WTC11 (cell line): ENCODE measurements at regions not wholly inside any gene's neighbourhood (a gene's known extent, or its start where the extent isn't known, plus 50 kb on each side); places are given as distances from the start of the nearest gene placed in this dataset.

ENCODE experiments used
- ATAC-seq: fragments of 200-7000 bp; cut with Tn5 transposase; 2 replicates; pipeline ENCODE4 v1.10.0; 2021; ENCODE audit warnings: mild to moderate bottlenecking, moderate library complexity
- CTCF ChIA-PET: fragments of 300-600 bp; sonication (Branson Sonifier 250); formaldehyde crosslinking; loops from one replicate; lab custom pipeline; 2021; ENCODE audit warnings: antibody characterized with exemption; lab: Charles Lee
- POLR2A ChIA-PET: fragments of 350-600 bp; sonication (Branson Sonifier 250); formaldehyde crosslinking; loops from one replicate; lab custom pipeline; 2021; ENCODE audit warnings: antibody characterized with exemption; lab: Charles Lee
- DNase-seq: peaks from one replicate; pipeline ENCODE4 v3.0.0; 2021; ENCODE audit warnings: low spot score
- H3K27ac Mint-ChIP-seq: 2 replicates; pipeline ENCODE4 v1.8.0; 2021; ENCODE audit warnings: mixed read lengths
- H3K27me3 Mint-ChIP-seq: 2 replicates; pipeline ENCODE4 v1.8.0; 2021; ENCODE audit warnings: low read depth, mild to moderate bottlenecking, moderate library complexity, mixed read lengths
- H3K36me3 Mint-ChIP-seq: 2 replicates; pipeline ENCODE4 v1.8.0; 2021; ENCODE audit warnings: mixed read lengths
- H3K4me1 Mint-ChIP-seq: 2 replicates; pipeline ENCODE4 v1.8.0; 2022; ENCODE audit warnings: mixed read lengths
- H3K4me3 Mint-ChIP-seq: 2 replicates; pipeline ENCODE4 v1.8.0; 2021; ENCODE audit warnings: mild to moderate bottlenecking, moderate library complexity, mixed read lengths
- H3K9me3 Mint-ChIP-seq: 2 replicates; pipeline ENCODE4 v1.8.0; 2021; ENCODE audit warnings: mixed read lengths
- ATF1 ChIP-seq: sonication (generic); formaldehyde crosslinking; IDR thresholded peaks from 2 replicates; pipeline ENCODE4 v1.8.1; 2023; ENCODE audit warnings: mild to moderate bottlenecking, moderate library complexity, missing genetic modification reagents
- CBFB ChIP-seq: sonication (generic); formaldehyde crosslinking; IDR thresholded peaks from 2 replicates; pipeline ENCODE4 v1.8.1; 2022; ENCODE audit warnings: mild to moderate bottlenecking, low read depth, missing genetic modification reagents
- ELF4 ChIP-seq: sonication (generic); formaldehyde crosslinking; IDR thresholded peaks from 2 replicates; pipeline ENCODE4 v1.8.1; 2022; ENCODE audit warnings: low read depth, mild to moderate bottlenecking, moderate library complexity, missing genetic modification reagents
- EMX1 ChIP-seq: fragments of 250-450 bp; sonication (Bioruptor Pico); IDR thresholded peaks from 2 replicates; pipeline ENCODE4 v1.8.0; 2021; ENCODE audit warnings: mild to moderate bottlenecking
- ESRRA ChIP-seq: sonication (generic); formaldehyde crosslinking; IDR thresholded peaks from 2 replicates; pipeline ENCODE4 v1.8.1; 2022; ENCODE audit warnings: mild to moderate bottlenecking, missing genetic modification reagents, borderline replicate concordance
- FOXJ3 ChIP-seq: sonication (generic); formaldehyde crosslinking; IDR thresholded peaks from 2 replicates; pipeline ENCODE4 v1.9.0; 2021; ENCODE audit warnings: missing genetic modification reagents, mild to moderate bottlenecking, borderline replicate concordance
- FOXP1 ChIP-seq: sonication (generic); formaldehyde crosslinking; IDR thresholded peaks from 2 replicates; pipeline ENCODE4 v1.8.0; 2022; ENCODE audit warnings: missing genetic modification reagents, mild to moderate bottlenecking, moderate library complexity, borderline replicate concordance
- HMGA2 ChIP-seq: fragments of 250-450 bp; sonication (Bioruptor Pico); IDR thresholded peaks from 2 replicates; pipeline ENCODE4 v1.4.0; 2021; ENCODE audit warnings: mild to moderate bottlenecking, moderate library complexity
- JUN ChIP-seq: sonication (generic); formaldehyde crosslinking; IDR thresholded peaks from 2 replicates; pipeline ENCODE4 v1.8.0; 2023; ENCODE audit warnings: mild to moderate bottlenecking, missing genetic modification reagents
- MXD4 ChIP-seq: fragments of 250-450 bp; sonication (Bioruptor Pico); IDR thresholded peaks from 2 replicates; pipeline ENCODE4 v1.8.0; 2021; ENCODE audit warnings: mild to moderate bottlenecking, moderate library complexity, borderline replicate concordance
- NFATC4 ChIP-seq: fragments of 250-450 bp; sonication (Bioruptor Pico); IDR thresholded peaks from 2 replicates; pipeline ENCODE4 v1.9.0; 2021; ENCODE audit warnings: mild to moderate bottlenecking
- OVOL2 ChIP-seq: fragments of 250-450 bp; sonication (Bioruptor Pico); IDR thresholded peaks from 2 replicates; pipeline ENCODE4 v1.9.0; 2021; ENCODE audit warnings: mild to moderate bottlenecking, borderline replicate concordance
- RELA ChIP-seq: sonication (generic); formaldehyde crosslinking; IDR thresholded peaks from 2 replicates; pipeline ENCODE4 v1.8.1; 2022; ENCODE audit warnings: missing genetic modification reagents, mild to moderate bottlenecking, borderline replicate concordance
- TEAD1 ChIP-seq: sonication (generic); formaldehyde crosslinking; IDR thresholded peaks from 2 replicates; pipeline ENCODE4 v1.8.0; 2022; ENCODE audit warnings: mild to moderate bottlenecking, missing genetic modification reagents
- TEAD4 ChIP-seq: sonication (generic); formaldehyde crosslinking; IDR thresholded peaks from 2 replicates; pipeline ENCODE4 v1.8.0; 2022; ENCODE audit warnings: mild to moderate bottlenecking, missing genetic modification reagents
- TP53 ChIP-seq: sonication (generic); formaldehyde crosslinking; IDR thresholded peaks from 2 replicates; pipeline ENCODE4 v1.8.1; 2023; ENCODE audit warnings: mild to moderate bottlenecking, missing genetic modification reagents
- ZNF121 ChIP-seq: sonication (generic); formaldehyde crosslinking; IDR thresholded peaks from 2 replicates; pipeline ENCODE4 v1.8.0; 2023; ENCODE audit warnings: missing genetic modification reagents
- ZNF138 ChIP-seq: sonication (generic); formaldehyde crosslinking; conservative IDR thresholded peaks from 2 replicates; pipeline ENCODE4 v1.8.1; 2022; ENCODE audit warnings: mild to moderate bottlenecking, moderate library complexity, missing genetic modification reagents
- ZNF423 ChIP-seq: fragments of 250-450 bp; sonication (Bioruptor Pico); IDR thresholded peaks from 2 replicates; pipeline ENCODE4 v2.1.2; 2022; ENCODE audit warnings: mild to moderate bottlenecking, moderate library complexity
- TF ChIP-seq, protein P1 (sequence below): fragments of 250-450 bp; sonication (Bioruptor Pico); IDR thresholded peaks from 2 replicates; pipeline ENCODE4 v1.8.0; 2021; ENCODE audit warnings: mild to moderate bottlenecking
- TF ChIP-seq, protein P2 (sequence below): fragments of 250-450 bp; sonication (Bioruptor Pico); IDR thresholded peaks from 2 replicates; pipeline ENCODE4 v2.1.2; 2022; ENCODE audit warnings: mild to moderate bottlenecking, moderate library complexity
- TF ChIP-seq, protein P3 (sequence below): sonication (generic); formaldehyde crosslinking; conservative IDR thresholded peaks from 2 replicates; pipeline ENCODE4 v1.8.1; 2022; ENCODE audit warnings: mild to moderate bottlenecking, missing genetic modification reagents
- TF ChIP-seq, protein P4 (sequence below): fragments of 250-450 bp; sonication (Bioruptor Pico); IDR thresholded peaks from 2 replicates; pipeline ENCODE4 v1.9.0; 2021; ENCODE audit warnings: mild to moderate bottlenecking, borderline replicate concordance
- TF ChIP-seq, protein P5 (sequence below): sonication (generic); formaldehyde crosslinking; IDR thresholded peaks from 2 replicates; pipeline ENCODE4 v1.8.1; 2023; ENCODE audit warnings: mild to moderate bottlenecking, missing genetic modification reagents, borderline replicate concordance

DNA sequence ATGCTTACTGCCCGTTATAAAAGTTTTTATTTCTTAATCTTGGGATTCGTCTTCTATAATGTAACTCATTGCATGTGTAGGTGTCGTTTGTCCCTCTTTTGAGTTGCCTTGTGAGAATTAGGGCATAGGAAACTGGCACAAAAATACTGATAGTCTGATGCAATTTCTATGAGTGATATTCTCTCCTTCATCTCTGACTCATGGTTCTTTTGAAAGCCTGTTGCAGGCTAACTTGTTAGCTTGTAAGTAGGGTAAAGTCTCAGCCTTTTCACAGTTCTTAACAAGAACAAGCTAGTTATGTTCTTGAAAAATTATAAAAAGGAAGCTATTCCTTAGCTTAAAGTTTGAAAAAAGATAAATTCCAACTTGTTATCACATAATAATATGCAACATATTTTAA lies 1085.4 kb upstream of the NRXN1 start:
- Mint-ChIP-seq H3K4me3 (no peak overlapping the region), H3K9me3 (peaks cover 9% of the 10 kb centered on the region; the same call in 1 of the 2 replicates), H3K27me3 (no peaks in the 10 kb centered on the region), H3K4me1 (no peaks in the 10 kb centered on the region), H3K27ac (no peak overlapping the region), H3K36me3 (peaks cover 8% of the 10 kb centered on the region; the same call in 1 of the 2 replicates)
- CTCF ChIA-PET, result no interaction called here
- no peak for DNase-seq
- POLR2A ChIA-PET, result no interaction called here
- ATAC-seq, result no peak
- TF ChIP-seq FOXP1 (CRISPR knock-in tag) (no peak), ZNF423 (CRISPR knock-in tag) (no peak), FOXJ3 (CRISPR knock-in tag) (no peak), ZNF121 (CRISPR knock-in tag) (no peak), NFATC4 (CRISPR knock-in tag) (no peak), TEAD1 (CRISPR knock-in tag) (no peak), MXD4 (no peak), JUN (CRISPR knock-in tag) (no peak), HMGA2 (CRISPR knock-in tag) (no peak), EMX1 (CRISPR knock-in tag) (no peak), ZNF138 (CRISPR knock-in tag) (no peak), TP53 (no peak)
- TF ChIP-seq, protein P1, sequence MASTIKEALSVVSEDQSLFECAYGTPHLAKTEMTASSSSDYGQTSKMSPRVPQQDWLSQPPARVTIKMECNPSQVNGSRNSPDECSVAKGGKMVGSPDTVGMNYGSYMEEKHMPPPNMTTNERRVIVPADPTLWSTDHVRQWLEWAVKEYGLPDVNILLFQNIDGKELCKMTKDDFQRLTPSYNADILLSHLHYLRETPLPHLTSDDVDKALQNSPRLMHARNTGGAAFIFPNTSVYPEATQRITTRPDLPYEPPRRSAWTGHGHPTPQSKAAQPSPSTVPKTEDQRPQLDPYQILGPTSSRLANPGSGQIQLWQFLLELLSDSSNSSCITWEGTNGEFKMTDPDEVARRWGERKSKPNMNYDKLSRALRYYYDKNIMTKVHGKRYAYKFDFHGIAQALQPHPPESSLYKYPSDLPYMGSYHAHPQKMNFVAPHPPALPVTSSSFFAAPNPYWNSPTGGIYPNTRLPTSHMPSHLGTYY (CRISPR knock-in tag), result no peak
- TF ChIP-seq, protein P2, sequence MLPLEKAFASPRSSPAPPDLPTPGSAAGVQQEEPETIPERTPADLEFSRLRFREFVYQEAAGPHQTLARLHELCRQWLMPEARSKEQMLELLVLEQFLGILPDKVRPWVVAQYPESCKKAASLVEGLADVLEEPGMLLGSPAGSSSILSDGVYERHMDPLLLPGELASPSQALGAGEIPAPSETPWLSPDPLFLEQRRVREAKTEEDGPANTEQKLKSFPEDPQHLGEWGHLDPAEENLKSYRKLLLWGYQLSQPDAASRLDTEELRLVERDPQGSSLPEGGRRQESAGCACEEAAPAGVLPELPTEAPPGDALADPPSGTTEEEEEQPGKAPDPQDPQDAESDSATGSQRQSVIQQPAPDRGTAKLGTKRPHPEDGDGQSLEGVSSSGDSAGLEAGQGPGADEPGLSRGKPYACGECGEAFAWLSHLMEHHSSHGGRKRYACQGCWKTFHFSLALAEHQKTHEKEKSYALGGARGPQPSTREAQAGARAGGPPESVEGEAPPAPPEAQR, result no peak

DNA sequence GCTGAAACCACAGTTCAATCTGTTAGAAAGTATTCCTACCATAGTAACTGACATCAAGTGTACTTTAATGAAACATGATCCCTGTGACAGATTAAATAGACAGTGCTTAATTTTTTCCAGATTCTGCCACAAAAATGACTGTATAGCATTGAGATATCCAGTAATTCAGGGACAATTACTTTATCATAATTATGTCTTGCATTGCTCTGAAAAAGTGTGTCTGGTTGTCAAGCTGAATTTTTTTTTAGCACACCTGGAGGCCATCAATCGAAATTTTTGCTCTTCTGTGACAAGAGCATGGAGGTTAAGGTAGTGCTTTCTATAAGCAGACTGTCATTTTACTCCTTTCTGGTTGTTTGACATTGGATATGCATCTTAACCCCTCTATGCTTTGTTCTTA lies 1083.8 kb upstream of the NRXN1 start:
- CTCF ChIA-PET, result no interaction called here
- ATAC-seq, result no peak
- H3K27ac Mint-ChIP-seq, result no peak overlapping the region
- no peak overlapping the region for H3K4me3 Mint-ChIP-seq
- H3K27me3 Mint-ChIP-seq, result no peaks in the 10 kb centered on the region
- POLR2A ChIA-PET, result no interaction called here
- DNase-seq, result no peak
- H3K4me1 Mint-ChIP-seq, result no peaks in the 10 kb centered on the region
- H3K36me3 Mint-ChIP-seq, result peaks cover 12% of the 10 kb centered on the region
- H3K9me3 Mint-ChIP-seq, result peaks cover 16% of the 10 kb centered on the region
- TF ChIP-seq ELF4, result no peak
- no peak for TF ChIP-seq ESRRA (CRISPR knock-in tag)
- TF ChIP-seq RELA (CRISPR knock-in tag), result no peak
- TF ChIP-seq CBFB (CRISPR knock-in tag), result no peak
- TF ChIP-seq, protein P3, sequence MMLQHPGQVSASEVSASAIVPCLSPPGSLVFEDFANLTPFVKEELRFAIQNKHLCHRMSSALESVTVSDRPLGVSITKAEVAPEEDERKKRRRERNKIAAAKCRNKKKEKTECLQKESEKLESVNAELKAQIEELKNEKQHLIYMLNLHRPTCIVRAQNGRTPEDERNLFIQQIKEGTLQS (CRISPR knock-in tag), result no peak
- no peak for TF ChIP-seq OVOL2 (CRISPR knock-in tag)
- no peak for TF ChIP-seq ATF1 (CRISPR knock-in tag)
- TF ChIP-seq FOXJ3 (CRISPR knock-in tag), result no peak
- TF ChIP-seq, protein P4, sequence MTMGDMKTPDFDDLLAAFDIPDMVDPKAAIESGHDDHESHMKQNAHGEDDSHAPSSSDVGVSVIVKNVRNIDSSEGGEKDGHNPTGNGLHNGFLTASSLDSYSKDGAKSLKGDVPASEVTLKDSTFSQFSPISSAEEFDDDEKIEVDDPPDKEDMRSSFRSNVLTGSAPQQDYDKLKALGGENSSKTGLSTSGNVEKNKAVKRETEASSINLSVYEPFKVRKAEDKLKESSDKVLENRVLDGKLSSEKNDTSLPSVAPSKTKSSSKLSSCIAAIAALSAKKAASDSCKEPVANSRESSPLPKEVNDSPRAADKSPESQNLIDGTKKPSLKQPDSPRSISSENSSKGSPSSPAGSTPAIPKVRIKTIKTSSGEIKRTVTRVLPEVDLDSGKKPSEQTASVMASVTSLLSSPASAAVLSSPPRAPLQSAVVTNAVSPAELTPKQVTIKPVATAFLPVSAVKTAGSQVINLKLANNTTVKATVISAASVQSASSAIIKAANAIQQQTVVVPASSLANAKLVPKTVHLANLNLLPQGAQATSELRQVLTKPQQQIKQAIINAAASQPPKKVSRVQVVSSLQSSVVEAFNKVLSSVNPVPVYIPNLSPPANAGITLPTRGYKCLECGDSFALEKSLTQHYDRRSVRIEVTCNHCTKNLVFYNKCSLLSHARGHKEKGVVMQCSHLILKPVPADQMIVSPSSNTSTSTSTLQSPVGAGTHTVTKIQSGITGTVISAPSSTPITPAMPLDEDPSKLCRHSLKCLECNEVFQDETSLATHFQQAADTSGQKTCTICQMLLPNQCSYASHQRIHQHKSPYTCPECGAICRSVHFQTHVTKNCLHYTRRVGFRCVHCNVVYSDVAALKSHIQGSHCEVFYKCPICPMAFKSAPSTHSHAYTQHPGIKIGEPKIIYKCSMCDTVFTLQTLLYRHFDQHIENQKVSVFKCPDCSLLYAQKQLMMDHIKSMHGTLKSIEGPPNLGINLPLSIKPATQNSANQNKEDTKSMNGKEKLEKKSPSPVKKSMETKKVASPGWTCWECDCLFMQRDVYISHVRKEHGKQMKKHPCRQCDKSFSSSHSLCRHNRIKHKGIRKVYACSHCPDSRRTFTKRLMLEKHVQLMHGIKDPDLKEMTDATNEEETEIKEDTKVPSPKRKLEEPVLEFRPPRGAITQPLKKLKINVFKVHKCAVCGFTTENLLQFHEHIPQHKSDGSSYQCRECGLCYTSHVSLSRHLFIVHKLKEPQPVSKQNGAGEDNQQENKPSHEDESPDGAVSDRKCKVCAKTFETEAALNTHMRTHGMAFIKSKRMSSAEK (CRISPR knock-in tag), result no peak
- TF ChIP-seq, protein P1 (CRISPR knock-in tag), result no peak
- TF ChIP-seq TEAD4 (CRISPR knock-in tag), result no peak
- TF ChIP-seq, protein P5, sequence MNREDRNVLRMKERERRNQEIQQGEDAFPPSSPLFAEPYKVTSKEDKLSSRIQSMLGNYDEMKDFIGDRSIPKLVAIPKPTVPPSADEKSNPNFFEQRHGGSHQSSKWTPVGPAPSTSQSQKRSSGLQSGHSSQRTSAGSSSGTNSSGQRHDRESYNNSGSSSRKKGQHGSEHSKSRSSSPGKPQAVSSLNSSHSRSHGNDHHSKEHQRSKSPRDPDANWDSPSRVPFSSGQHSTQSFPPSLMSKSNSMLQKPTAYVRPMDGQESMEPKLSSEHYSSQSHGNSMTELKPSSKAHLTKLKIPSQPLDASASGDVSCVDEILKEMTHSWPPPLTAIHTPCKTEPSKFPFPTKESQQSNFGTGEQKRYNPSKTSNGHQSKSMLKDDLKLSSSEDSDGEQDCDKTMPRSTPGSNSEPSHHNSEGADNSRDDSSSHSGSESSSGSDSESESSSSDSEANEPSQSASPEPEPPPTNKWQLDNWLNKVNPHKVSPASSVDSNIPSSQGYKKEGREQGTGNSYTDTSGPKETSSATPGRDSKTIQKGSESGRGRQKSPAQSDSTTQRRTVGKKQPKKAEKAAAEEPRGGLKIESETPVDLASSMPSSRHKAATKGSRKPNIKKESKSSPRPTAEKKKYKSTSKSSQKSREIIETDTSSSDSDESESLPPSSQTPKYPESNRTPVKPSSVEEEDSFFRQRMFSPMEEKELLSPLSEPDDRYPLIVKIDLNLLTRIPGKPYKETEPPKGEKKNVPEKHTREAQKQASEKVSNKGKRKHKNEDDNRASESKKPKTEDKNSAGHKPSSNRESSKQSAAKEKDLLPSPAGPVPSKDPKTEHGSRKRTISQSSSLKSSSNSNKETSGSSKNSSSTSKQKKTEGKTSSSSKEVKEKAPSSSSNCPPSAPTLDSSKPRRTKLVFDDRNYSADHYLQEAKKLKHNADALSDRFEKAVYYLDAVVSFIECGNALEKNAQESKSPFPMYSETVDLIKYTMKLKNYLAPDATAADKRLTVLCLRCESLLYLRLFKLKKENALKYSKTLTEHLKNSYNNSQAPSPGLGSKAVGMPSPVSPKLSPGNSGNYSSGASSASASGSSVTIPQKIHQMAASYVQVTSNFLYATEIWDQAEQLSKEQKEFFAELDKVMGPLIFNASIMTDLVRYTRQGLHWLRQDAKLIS (CRISPR knock-in tag), result no peak
